ENCODE measurements at regions not wholly inside any gene's neighbourhood (a gene's known extent, or its start where the extent isn't known, plus 50 kb on each side); places are given as distances from the start of the nearest gene placed in this dataset.

GRCh38 chr10:36278176-36278575, 636.1 kb upstream of the FZD8 start:
- 13% methylated on average over 2 of the region's 3 CpGs for WGBS (ENCODE audit: insufficient coverage)
- Histone ChIP-seq H3K36me3 (ENCODE audit: control insufficient read depth, insufficient read depth, low read length) (no peaks in the 10 kb centered on the region), H3K4me3 (ENCODE audit: low read length) (no peak overlapping the region), H3K4me1 (ENCODE audit: control insufficient read depth, insufficient read depth, low read length) (peaks cover 6% of the 10 kb centered on the region), H3K27ac (ENCODE audit: low read length) (peak overlapping the region; percentile 63), H3K9me3 (replicated peaks; ENCODE audit: control insufficient read depth, low read depth, low read length) (no peaks in the 10 kb centered on the region), H3K27me3 (ENCODE audit: control insufficient read depth, insufficient read depth, low read length) (no peaks in the 10 kb centered on the region)
- DNase-seq = peak; percentile 81

GRCh38 chr10:36277459-36277858, 635.4 kb upstream of the FZD8 start:
- no peak for DNase-seq
- no peak overlapping the region for H3K27ac ChIP-seq (ENCODE audit: low read length)
- H3K36me3 ChIP-seq (ENCODE audit: control insufficient read depth, insufficient read depth, low read length) = no peaks in the 10 kb centered on the region
- H3K4me1 ChIP-seq (ENCODE audit: control insufficient read depth, insufficient read depth, low read length) = peaks cover 6% of the 10 kb centered on the region
- no peaks in the 10 kb centered on the region for H3K27me3 ChIP-seq (ENCODE audit: control insufficient read depth, insufficient read depth, low read length)
- no peak overlapping the region for H3K4me3 ChIP-seq (ENCODE audit: low read length)
- no peaks in the 10 kb centered on the region for H3K9me3 ChIP-seq (replicated peaks; ENCODE audit: control insufficient read depth, low read depth, low read length)

- WGBS (ENCODE audit: insufficient coverage) = no CpG with 5 or more reads among the region's 2 CpGs
- H3K27ac ChIP-seq (ENCODE audit: low read length) = no peak overlapping the region
- H3K4me1 ChIP-seq (ENCODE audit: control insufficient read depth, insufficient read depth, low read length) = no peaks in the 10 kb centered on the region
- no peak for DNase-seq
- H3K27me3 ChIP-seq (ENCODE audit: control insufficient read depth, insufficient read depth, low read length) = no peaks in the 10 kb centered on the region
- no peaks in the 10 kb centered on the region for H3K36me3 ChIP-seq (ENCODE audit: control insufficient read depth, insufficient read depth, low read length)
- H3K4me3 ChIP-seq (ENCODE audit: low read length) = no peak overlapping the region
- no peaks in the 10 kb centered on the region for H3K9me3 ChIP-seq (replicated peaks; ENCODE audit: control insufficient read depth, low read depth, low read length)
Observed at GRCh38 chr10:36271627-36272340, 629.7 kb upstream of the FZD8 start.

GRCh38 chr10:36269222-36269621, 627.1 kb upstream of the FZD8 start:
- DNase-seq = no peak
- Histone ChIP-seq H3K36me3 (ENCODE audit: control insufficient read depth, insufficient read depth, low read length) (no peaks in the 10 kb centered on the region), H3K9me3 (replicated peaks; ENCODE audit: control insufficient read depth, low read depth, low read length) (no peaks in the 10 kb centered on the region), H3K27me3 (ENCODE audit: control insufficient read depth, insufficient read depth, low read length) (no peaks in the 10 kb centered on the region), H3K4me1 (ENCODE audit: control insufficient read depth, insufficient read depth, low read length) (no peaks in the 10 kb centered on the region), H3K27ac (ENCODE audit: low read length) (no peak overlapping the region), H3K4me3 (ENCODE audit: low read length) (no peak overlapping the region)
- WGBS (ENCODE audit: insufficient coverage) = no CpG with 5 or more reads among the region's 1 CpG

- DNase-seq = no peak
- Histone ChIP-seq H3K27me3 (ENCODE audit: control insufficient read depth, insufficient read depth, low read length) (no peaks in the 10 kb centered on the region), H3K4me1 (ENCODE audit: control insufficient read depth, insufficient read depth, low read length) (no peaks in the 10 kb centered on the region), H3K4me3 (ENCODE audit: low read length) (no peak overlapping the region), H3K36me3 (ENCODE audit: control insufficient read depth, insufficient read depth, low read length) (no peaks in the 10 kb centered on the region), H3K9me3 (replicated peaks; ENCODE audit: control insufficient read depth, low read depth, low read length) (no peaks in the 10 kb centered on the region), H3K27ac (ENCODE audit: low read length) (no peak overlapping the region)
- no CpG with 5 or more reads among the region's 1 CpG for WGBS (ENCODE audit: insufficient coverage)
Observed at GRCh38 chr10:36266923-36267322, 624.8 kb upstream of the FZD8 start.

- no peaks in the 10 kb centered on the region for H3K4me1 ChIP-seq (ENCODE audit: control insufficient read depth, insufficient read depth, low read length)
- WGBS (ENCODE audit: insufficient coverage) = no CpG with 5 or more reads among the region's 2 CpGs
- no peaks in the 10 kb centered on the region for H3K27me3 ChIP-seq (ENCODE audit: control insufficient read depth, insufficient read depth, low read length)
- DNase-seq = peak; percentile 80
- no peaks in the 10 kb centered on the region for H3K36me3 ChIP-seq (ENCODE audit: control insufficient read depth, insufficient read depth, low read length)
- no peaks in the 10 kb centered on the region for H3K9me3 ChIP-seq (replicated peaks; ENCODE audit: control insufficient read depth, low read depth, low read length)
- H3K27ac ChIP-seq (ENCODE audit: low read length) = no peak overlapping the region
- no peak overlapping the region for H3K4me3 ChIP-seq (ENCODE audit: low read length)
Observed at GRCh38 chr10:36265741-36266140, 623.6 kb upstream of the FZD8 start.

GRCh38 chr10:36263871-36264270, 621.8 kb upstream of the FZD8 start:
- no CpG with 5 or more reads among the region's 3 CpGs for WGBS (ENCODE audit: insufficient coverage)
- Histone ChIP-seq H3K4me1 (ENCODE audit: control insufficient read depth, insufficient read depth, low read length) (no peaks in the 10 kb centered on the region), H3K27ac (ENCODE audit: low read length) (no peak overlapping the region), H3K4me3 (ENCODE audit: low read length) (no peak overlapping the region), H3K36me3 (ENCODE audit: control insufficient read depth, insufficient read depth, low read length) (no peaks in the 10 kb centered on the region), H3K9me3 (replicated peaks; ENCODE audit: control insufficient read depth, low read depth, low read length) (no peaks in the 10 kb centered on the region), H3K27me3 (ENCODE audit: control insufficient read depth, insufficient read depth, low read length) (no peaks in the 10 kb centered on the region)
- DNase-seq = no peak

- WGBS (ENCODE audit: insufficient coverage) = no CpG with 5 or more reads among the region's 2 CpGs
- peak; percentile 88 for DNase-seq
Observed at GRCh38 chr10:36256948-36257356, 614.9 kb upstream of the FZD8 start.

GRCh38 chr10:36256166-36256565, 614.1 kb upstream of the FZD8 start:
- Histone ChIP-seq H3K36me3 (ENCODE audit: control insufficient read depth, insufficient read depth, low read length) (no peaks in the 10 kb centered on the region), H3K9me3 (replicated peaks; ENCODE audit: control insufficient read depth, low read depth, low read length) (no peaks in the 10 kb centered on the region), H3K4me1 (ENCODE audit: control insufficient read depth, insufficient read depth, low read length) (peaks cover 2% of the 10 kb centered on the region), H3K27me3 (ENCODE audit: control insufficient read depth, insufficient read depth, low read length) (no peaks in the 10 kb centered on the region), H3K27ac (ENCODE audit: low read length) (peak overlapping the region; percentile 36), H3K4me3 (ENCODE audit: low read length) (no peak overlapping the region)
- 0% methylated on average over 1 of the region's 2 CpGs for WGBS (ENCODE audit: insufficient coverage)
- peak; percentile 94 for DNase-seq

More at GRCh38 chr10:36256948-36257356, 614.9 kb upstream of the FZD8 start:
- Histone ChIP-seq H3K36me3 (ENCODE audit: control insufficient read depth, insufficient read depth, low read length) (no peaks in the 10 kb centered on the region), H3K4me1 (ENCODE audit: control insufficient read depth, insufficient read depth, low read length) (peaks cover 2% of the 10 kb centered on the region), H3K27me3 (ENCODE audit: control insufficient read depth, insufficient read depth, low read length) (no peaks in the 10 kb centered on the region), H3K27ac (ENCODE audit: low read length) (peak overlapping the region; percentile 38), H3K9me3 (replicated peaks; ENCODE audit: control insufficient read depth, low read depth, low read length) (no peaks in the 10 kb centered on the region), H3K4me3 (ENCODE audit: low read length) (no peak overlapping the region)

GRCh38 chr10:36254199-36254598, 612.1 kb upstream of the FZD8 start:
- no CpG with 5 or more reads among the region's 3 CpGs for WGBS (ENCODE audit: insufficient coverage)

GRCh38 chr10:36253731-36254130, 611.6 kb upstream of the FZD8 start:
- no peak overlapping the region for H3K4me3 ChIP-seq (ENCODE audit: low read length)
- H3K9me3 ChIP-seq (replicated peaks; ENCODE audit: control insufficient read depth, low read depth, low read length) = no peaks in the 10 kb centered on the region
- no peaks in the 10 kb centered on the region for H3K36me3 ChIP-seq (ENCODE audit: control insufficient read depth, insufficient read depth, low read length)
- no peak overlapping the region for H3K27ac ChIP-seq (ENCODE audit: low read length)
- no CpG with 5 or more reads among the region's 3 CpGs for whole genome bisulfite sequencing (ENCODE audit: insufficient coverage)
- H3K4me1 ChIP-seq (ENCODE audit: control insufficient read depth, insufficient read depth, low read length) = peaks cover 5% of the 10 kb centered on the region
- no peak for DNase-seq
- no peaks in the 10 kb centered on the region for H3K27me3 ChIP-seq (ENCODE audit: control insufficient read depth, insufficient read depth, low read length)

More at GRCh38 chr10:36254199-36254598, 612.1 kb upstream of the FZD8 start:
- Histone ChIP-seq H3K27me3 (ENCODE audit: control insufficient read depth, insufficient read depth, low read length) (no peaks in the 10 kb centered on the region), H3K4me1 (ENCODE audit: control insufficient read depth, insufficient read depth, low read length) (peaks cover 2% of the 10 kb centered on the region), H3K36me3 (ENCODE audit: control insufficient read depth, insufficient read depth, low read length) (no peaks in the 10 kb centered on the region), H3K9me3 (replicated peaks; ENCODE audit: control insufficient read depth, low read depth, low read length) (no peaks in the 10 kb centered on the region), H3K27ac (ENCODE audit: low read length) (peak overlapping the region; percentile 17), H3K4me3 (ENCODE audit: low read length) (no peak overlapping the region)
- peak; percentile 82 for DNase-seq

All from muscle of leg (tissue), 3 donors.